ENCODE measurements at regions not wholly inside any gene's neighbourhood (a gene's known extent, or its start where the extent isn't known, plus 50 kb on each side); places are given as distances from the start of the nearest gene placed in this dataset.
"Not testable (repeated sequence)": the region's sequence is repeated elsewhere in the genome, so short reads cannot be mapped to it uniquely, and the experiment has no call there.

- H3K4me1 ChIP-seq (ENCODE audit: control insufficient read depth, insufficient read depth, low read length, poor library complexity, severe bottlenecking), result peaks cover 11% of the 10 kb centered on the region
- WGBS, 2 experiments (ENCODE audit: insufficient coverage in 2 of 2), result 100% methylated on average over 2 of the region's 4 CpGs; no CpG with 5 or more reads in 1 of the 2 experiments
- not testable (repeated sequence) for H3K9me3 ChIP-seq (ENCODE audit: control insufficient read depth, low read length); H3K36me3 ChIP-seq (ENCODE audit: control insufficient read depth, insufficient read depth, low read length); H3K27ac ChIP-seq (ENCODE audit: low read depth, low read length, severe bottlenecking); H3K4me3 ChIP-seq (ENCODE audit: extremely low read depth, insufficient read depth, low read length, poor library complexity, severe bottlenecking)
Observed at GRCh38 chr17:6373599-6373998, 61.3 kb downstream of the AIPL1 start.

GRCh38 chr17:6366221-6366666, 68.7 kb downstream of the AIPL1 start:
- 69% methylated on average over 2 of the region's 2 CpGs; no CpG with 5 or more reads in 1 of the 2 experiments for WGBS, 2 experiments (ENCODE audit: insufficient coverage in 2 of 2)
- no peak overlapping the region for H3K4me3 ChIP-seq (ENCODE audit: extremely low read depth, insufficient read depth, low read length, poor library complexity, severe bottlenecking)
- H3K27ac ChIP-seq (ENCODE audit: low read depth, low read length, severe bottlenecking), result no peak overlapping the region

GRCh38 chr17:6365200-6365943, 69.5 kb downstream of the AIPL1 start:
- WGBS, 2 experiments (ENCODE audit: insufficient coverage in 2 of 2), result 90 to 98% methylated on average over 12 to 13 of the region's 13 CpGs
- Histone ChIP-seq H3K4me1 (ENCODE audit: control insufficient read depth, insufficient read depth, low read length, poor library complexity, severe bottlenecking) (no peaks in the 10 kb centered on the region), H3K27ac (ENCODE audit: low read depth, low read length, severe bottlenecking) (no peak overlapping the region), H3K9me3 (ENCODE audit: control insufficient read depth, low read length) (no peaks in the 10 kb centered on the region), H3K4me3 (ENCODE audit: extremely low read depth, insufficient read depth, low read length, poor library complexity, severe bottlenecking) (no peak overlapping the region), H3K36me3 (ENCODE audit: control insufficient read depth, insufficient read depth, low read length) (no peaks in the 10 kb centered on the region)

More at GRCh38 chr17:6366221-6366666, 68.7 kb downstream of the AIPL1 start:
- Histone ChIP-seq H3K9me3 (ENCODE audit: control insufficient read depth, low read length) (no peaks in the 10 kb centered on the region), H3K36me3 (ENCODE audit: control insufficient read depth, insufficient read depth, low read length) (no peaks in the 10 kb centered on the region), H3K4me1 (ENCODE audit: control insufficient read depth, insufficient read depth, low read length, poor library complexity, severe bottlenecking) (no peaks in the 10 kb centered on the region)

- H3K9me3 ChIP-seq (ENCODE audit: control insufficient read depth, low read length), result no peaks in the 10 kb centered on the region
- H3K36me3 ChIP-seq (ENCODE audit: control insufficient read depth, insufficient read depth, low read length), result no peaks in the 10 kb centered on the region
- H3K4me1 ChIP-seq (ENCODE audit: control insufficient read depth, insufficient read depth, low read length, poor library complexity, severe bottlenecking), result no peaks in the 10 kb centered on the region
- H3K4me3 ChIP-seq (ENCODE audit: extremely low read depth, insufficient read depth, low read length, poor library complexity, severe bottlenecking), result no peak overlapping the region
- WGBS, 2 experiments (ENCODE audit: insufficient coverage in 2 of 2), result 83 to 90% methylated on average over 2 to 3 of the region's 5 CpGs
- H3K27ac ChIP-seq (ENCODE audit: low read depth, low read length, severe bottlenecking), result no peak overlapping the region
Observed at GRCh38 chr17:6361733-6362132, 73.2 kb downstream of the AIPL1 start.

- Histone ChIP-seq H3K9me3 (ENCODE audit: control insufficient read depth, low read length) (no peaks in the 10 kb centered on the region), H3K36me3 (ENCODE audit: control insufficient read depth, insufficient read depth, low read length) (no peaks in the 10 kb centered on the region), H3K4me1 (ENCODE audit: control insufficient read depth, insufficient read depth, low read length, poor library complexity, severe bottlenecking) (no peaks in the 10 kb centered on the region), H3K4me3 (ENCODE audit: extremely low read depth, insufficient read depth, low read length, poor library complexity, severe bottlenecking) (no peak overlapping the region), H3K27ac (ENCODE audit: low read depth, low read length, severe bottlenecking) (no peak overlapping the region)
- WGBS, 2 experiments (ENCODE audit: insufficient coverage in 2 of 2), result 79 to 95% methylated on average over 2 of the region's 3 CpGs
Observed at GRCh38 chr17:6358131-6358530, 76.8 kb downstream of the AIPL1 start.

- H3K36me3 ChIP-seq (ENCODE audit: control insufficient read depth, insufficient read depth, low read length), result no peaks in the 10 kb centered on the region
- H3K4me3 ChIP-seq (ENCODE audit: extremely low read depth, insufficient read depth, low read length, poor library complexity, severe bottlenecking), result no peak overlapping the region
- H3K27ac ChIP-seq (ENCODE audit: low read depth, low read length, severe bottlenecking), result no peak overlapping the region
- 79 to 82% methylated on average over 4 of the region's 4 CpGs for WGBS, 2 experiments (ENCODE audit: insufficient coverage in 2 of 2)
- no peaks in the 10 kb centered on the region for H3K4me1 ChIP-seq (ENCODE audit: control insufficient read depth, insufficient read depth, low read length, poor library complexity, severe bottlenecking)
- no peaks in the 10 kb centered on the region for H3K9me3 ChIP-seq (ENCODE audit: control insufficient read depth, low read length)
Observed at GRCh38 chr17:6356562-6356961, 78.4 kb downstream of the AIPL1 start.

GRCh38 chr17:6355196-6355595, 79.7 kb downstream of the AIPL1 start:
- Histone ChIP-seq H3K36me3 (ENCODE audit: control insufficient read depth, insufficient read depth, low read length) (no peaks in the 10 kb centered on the region), H3K4me1 (ENCODE audit: control insufficient read depth, insufficient read depth, low read length, poor library complexity, severe bottlenecking) (no peaks in the 10 kb centered on the region), H3K4me3 (ENCODE audit: extremely low read depth, insufficient read depth, low read length, poor library complexity, severe bottlenecking) (no peak overlapping the region), H3K9me3 (ENCODE audit: control insufficient read depth, low read length) (no peaks in the 10 kb centered on the region), H3K27ac (ENCODE audit: low read depth, low read length, severe bottlenecking) (no peak overlapping the region)
- WGBS, 2 experiments (ENCODE audit: insufficient coverage in 2 of 2), result 68 to 74% methylated on average over 2 to 3 of the region's 3 CpGs

GRCh38 chr17:6352801-6353560, 81.9 kb downstream of the AIPL1 start:
- Histone ChIP-seq H3K4me1 (ENCODE audit: control insufficient read depth, insufficient read depth, low read length, poor library complexity, severe bottlenecking) (no peaks in the 10 kb centered on the region), H3K4me3 (ENCODE audit: extremely low read depth, insufficient read depth, low read length, poor library complexity, severe bottlenecking) (no peak overlapping the region), H3K36me3 (ENCODE audit: control insufficient read depth, insufficient read depth, low read length) (no peaks in the 10 kb centered on the region), H3K9me3 (ENCODE audit: control insufficient read depth, low read length) (no peaks in the 10 kb centered on the region), H3K27ac (ENCODE audit: low read depth, low read length, severe bottlenecking) (no peak overlapping the region)
- WGBS, 2 experiments (ENCODE audit: insufficient coverage in 2 of 2), result 75 to 90% methylated on average over 3 to 4 of the region's 6 CpGs

GRCh38 chr17:6352016-6352415, 82.9 kb downstream of the AIPL1 start:
- H3K9me3 ChIP-seq (ENCODE audit: control insufficient read depth, low read length), result no peaks in the 10 kb centered on the region
- H3K27ac ChIP-seq (ENCODE audit: low read depth, low read length, severe bottlenecking), result no peak overlapping the region
- H3K4me3 ChIP-seq (ENCODE audit: extremely low read depth, insufficient read depth, low read length, poor library complexity, severe bottlenecking), result no peak overlapping the region
- WGBS, 2 experiments (ENCODE audit: insufficient coverage in 2 of 2), result 84 to 100% methylated on average over 1 to 3 of the region's 3 CpGs
- no peaks in the 10 kb centered on the region for H3K4me1 ChIP-seq (ENCODE audit: control insufficient read depth, insufficient read depth, low read length, poor library complexity, severe bottlenecking)
- no peaks in the 10 kb centered on the region for H3K36me3 ChIP-seq (ENCODE audit: control insufficient read depth, insufficient read depth, low read length)

GRCh38 chr17:6350806-6351205, 84.1 kb downstream of the AIPL1 start:
- H3K36me3 ChIP-seq (ENCODE audit: control insufficient read depth, insufficient read depth, low read length), result no peaks in the 10 kb centered on the region
- no peaks in the 10 kb centered on the region for H3K9me3 ChIP-seq (ENCODE audit: control insufficient read depth, low read length)
- 89 to 93% methylated on average over 3 to 5 of the region's 5 CpGs for whole genome bisulfite sequencing, 2 experiments (ENCODE audit: insufficient coverage in 2 of 2)
- no peak overlapping the region for H3K27ac ChIP-seq (ENCODE audit: low read depth, low read length, severe bottlenecking)
- H3K4me3 ChIP-seq (ENCODE audit: extremely low read depth, insufficient read depth, low read length, poor library complexity, severe bottlenecking), result no peak overlapping the region
- no peaks in the 10 kb centered on the region for H3K4me1 ChIP-seq (ENCODE audit: control insufficient read depth, insufficient read depth, low read length, poor library complexity, severe bottlenecking)

GRCh38 chr17:6348891-6349290, 86.0 kb downstream of the AIPL1 start:
- Histone ChIP-seq H3K4me1 (ENCODE audit: control insufficient read depth, insufficient read depth, low read length, poor library complexity, severe bottlenecking) (no peaks in the 10 kb centered on the region), H3K27ac (ENCODE audit: low read depth, low read length, severe bottlenecking) (no peak overlapping the region), H3K36me3 (ENCODE audit: control insufficient read depth, insufficient read depth, low read length) (no peaks in the 10 kb centered on the region), H3K9me3 (ENCODE audit: control insufficient read depth, low read length) (no peaks in the 10 kb centered on the region), H3K4me3 (ENCODE audit: extremely low read depth, insufficient read depth, low read length, poor library complexity, severe bottlenecking) (no peak overlapping the region)
- 95 to 96% methylated on average over 5 to 6 of the region's 9 CpGs for WGBS, 2 experiments (ENCODE audit: insufficient coverage in 2 of 2)

Data from mesodermal cell (in vitro differentiated cells).